Mesothelial cell of epicardium (in vitro differentiated cells): ENCODE measurements at regions not wholly inside any gene's neighbourhood (a gene's known extent, or its start where the extent isn't known, plus 50 kb on each side); places are given as distances from the start of the nearest gene placed in this dataset.
"Not testable (repeated sequence)": the region's sequence is repeated elsewhere in the genome, so short reads cannot be mapped to it uniquely, and the experiment has no call there.

Experiments
- DNase-seq, 2 experiments: peaks; one replicate each; pipeline ENCODE4 v3.0.0; 2021; ENCODE audit warnings: low spot score in 2 of 2; ENCODE audit not compliant: unreplicated experiment in 2 of 2
- H3K27ac Mint-ChIP-seq: 2 replicates; pipeline ENCODE4 v1.8.0; 2021; ENCODE audit warnings: mixed read lengths
- H3K27me3 Mint-ChIP-seq: 2 replicates; pipeline ENCODE4 v1.8.0; 2021; ENCODE audit warnings: low read depth, mixed read lengths
- H3K36me3 Mint-ChIP-seq: 2 replicates; pipeline ENCODE4 v1.8.0; 2021; ENCODE audit warnings: mixed read lengths
- H3K4me1 Mint-ChIP-seq: 2 replicates; pipeline ENCODE4 v1.8.0; 2021; ENCODE audit warnings: mixed read lengths
- H3K4me3 Mint-ChIP-seq: 2 replicates; pipeline ENCODE4 v1.8.0; 2021; ENCODE audit warnings: mild to moderate bottlenecking, moderate library complexity, mixed read lengths
- H3K9me3 Mint-ChIP-seq: 2 replicates; pipeline ENCODE4 v1.8.0; 2021; ENCODE audit warnings: mixed read lengths
- CTCF ChIP-seq: fragments of 200-600 bp; sonication (generic); IDR thresholded peaks from one replicate; pipeline ENCODE4 v1.5.0; 2021; ENCODE audit warnings: antibody characterized with exemption; ENCODE audit not compliant: unreplicated experiment

GRCh38 chr10:43925793-43926192, 277.1 kb upstream of the ZNF32 start:
- no peak overlapping the region for H3K27ac Mint-ChIP-seq
- TF ChIP-seq CTCF: no peak
- DNase-seq: no peak
- H3K9me3 Mint-ChIP-seq: no peaks in the 10 kb centered on the region
- peaks cover 52% of the 10 kb centered on the region for H3K27me3 Mint-ChIP-seq
- no peak overlapping the region for H3K4me3 Mint-ChIP-seq
- no peaks in the 10 kb centered on the region for H3K36me3 Mint-ChIP-seq
- H3K4me1 Mint-ChIP-seq: no peaks in the 10 kb centered on the region

GRCh38 chr10:43923328-43923727, 274.6 kb upstream of the ZNF32 start:
- Mint-ChIP-seq H3K27me3 (peaks cover 43% of the 10 kb centered on the region), H3K4me3 (no peak overlapping the region), H3K36me3 (no peaks in the 10 kb centered on the region), H3K9me3 (peaks cover 6% of the 10 kb centered on the region), H3K4me1 (no peaks in the 10 kb centered on the region), H3K27ac (no peak overlapping the region)
- no peak for TF ChIP-seq CTCF
- no peak for DNase-seq

DNA sequence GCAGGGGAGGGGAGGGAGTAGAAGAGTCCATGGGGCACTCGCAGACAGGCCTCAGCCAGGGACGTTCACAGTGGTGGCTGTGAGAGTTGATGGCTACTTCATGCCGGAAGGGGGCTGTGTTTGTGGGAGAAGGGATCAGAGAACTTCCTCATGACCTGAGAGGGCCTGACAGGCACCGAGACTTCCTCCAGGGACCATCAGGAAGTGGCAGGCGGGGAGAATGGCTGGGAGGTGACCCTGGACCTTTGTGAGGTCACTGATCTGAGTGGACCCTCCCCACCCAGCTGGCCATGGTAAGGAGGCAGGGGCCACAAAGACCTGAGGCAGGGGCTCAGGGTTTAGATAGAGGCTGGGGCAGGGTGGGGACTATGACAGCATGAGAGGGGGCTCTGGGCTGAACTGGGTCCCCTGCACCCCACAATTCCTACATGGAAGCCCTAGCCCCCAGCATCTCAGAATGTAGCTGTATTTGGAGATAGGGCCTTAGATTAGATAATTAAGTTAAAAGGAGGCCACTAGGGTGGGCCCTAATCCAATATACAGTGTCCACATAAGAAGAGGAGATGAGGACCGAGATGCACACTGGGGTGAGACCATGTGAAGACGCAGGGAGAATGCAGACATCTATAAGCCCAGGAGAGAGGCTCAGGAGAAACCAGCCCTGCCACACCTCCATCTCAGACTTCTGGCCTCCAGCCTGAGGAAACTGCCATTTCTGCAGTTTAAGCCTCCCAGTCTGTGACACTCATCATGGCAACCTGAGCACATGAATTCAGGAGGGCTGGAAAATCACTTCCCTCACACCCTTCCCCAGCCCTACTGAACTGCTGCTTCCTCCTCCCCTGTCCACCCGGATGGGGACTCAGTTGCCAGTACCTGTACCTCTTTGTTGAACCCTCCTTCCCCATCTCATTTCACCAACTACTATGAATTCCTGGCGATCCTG, 273.9 kb upstream of the ZNF32 start:
- no peak for TF ChIP-seq CTCF
- peaks cover 41% of the 10 kb centered on the region for H3K27me3 Mint-ChIP-seq
- no peak for DNase-seq
- H3K4me3 Mint-ChIP-seq: no peak overlapping the region
- no peaks in the 10 kb centered on the region for H3K36me3 Mint-ChIP-seq
- no peak overlapping the region for H3K27ac Mint-ChIP-seq
- H3K4me1 Mint-ChIP-seq: no peaks in the 10 kb centered on the region
- H3K9me3 Mint-ChIP-seq: peaks cover 6% of the 10 kb centered on the region

GRCh38 chr10:43921881-43922280, 273.2 kb upstream of the ZNF32 start:
- Mint-ChIP-seq H3K4me1 (no peaks in the 10 kb centered on the region), H3K27me3 (peaks cover 38% of the 10 kb centered on the region), H3K27ac (no peak overlapping the region), H3K4me3 (no peak overlapping the region), H3K36me3 (no peaks in the 10 kb centered on the region), H3K9me3 (peaks cover 6% of the 10 kb centered on the region)
- no peak for TF ChIP-seq CTCF
- DNase-seq: no peak

- peaks cover 37% of the 10 kb centered on the region for H3K27me3 Mint-ChIP-seq
- no peaks in the 10 kb centered on the region for H3K4me1 Mint-ChIP-seq
- DNase-seq: no peak
- H3K27ac Mint-ChIP-seq: no peak overlapping the region
- peaks cover 9% of the 10 kb centered on the region for H3K9me3 Mint-ChIP-seq
- H3K36me3 Mint-ChIP-seq: no peaks in the 10 kb centered on the region
- no peak for TF ChIP-seq CTCF
- H3K4me3 Mint-ChIP-seq: no peak overlapping the region
Measured at GRCh38 chr10:43921478-43921877, 272.8 kb upstream of the ZNF32 start.

DNA sequence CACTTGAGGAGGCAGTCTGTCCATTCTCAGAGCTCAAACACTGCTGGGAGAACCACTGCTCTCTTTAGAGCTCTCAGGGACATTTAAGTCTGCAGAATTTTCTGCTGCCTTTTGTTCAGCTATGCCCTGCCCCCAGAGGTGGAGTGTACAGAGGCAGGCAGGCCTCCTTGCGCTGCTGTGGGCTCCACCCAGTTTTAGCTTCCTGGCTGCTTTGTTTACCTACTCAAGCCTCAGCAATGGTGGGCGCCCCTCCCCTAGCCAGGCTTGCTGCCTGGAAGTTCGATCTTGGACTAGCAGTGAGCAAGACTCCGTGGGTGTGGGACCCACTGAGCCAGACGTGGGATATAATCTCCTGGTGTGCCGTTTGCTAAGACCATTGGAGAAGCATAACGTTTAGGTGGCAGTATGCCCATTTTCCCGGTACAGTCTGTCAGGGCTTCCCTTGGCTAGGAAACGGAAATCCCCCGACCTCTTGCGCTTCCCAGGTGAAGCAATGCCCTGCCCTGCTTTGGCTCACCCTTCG, 271.6 kb upstream of the ZNF32 start:
- H3K36me3 Mint-ChIP-seq, H3K4me1 Mint-ChIP-seq, H3K27ac Mint-ChIP-seq, DNase-seq, H3K4me3 Mint-ChIP-seq: not testable (repeated sequence)
- Mint-ChIP-seq H3K27me3 (peaks cover 28% of the 10 kb centered on the region), H3K9me3 (peaks cover 12% of the 10 kb centered on the region)
